ENCODE measurements at regions not wholly inside any gene's neighbourhood (a gene's known extent, or its start where the extent isn't known, plus 50 kb on each side); places are given as distances from the start of the nearest gene placed in this dataset.

- no peaks in the 10 kb centered on the region for H3K27me3 ChIP-seq (replicated peaks; ENCODE audit: insufficient read depth, low read depth, low read length, poor library complexity)
- no TSS peak for BruUV-seq (replicated peaks)
- H3K36me3 ChIP-seq (ENCODE audit: insufficient read depth, low read length, poor library complexity, severe bottlenecking), result no peaks in the 10 kb centered on the region
- no peaks in the 10 kb centered on the region for H3K9me3 ChIP-seq (ENCODE audit: low read depth, low read length, poor library complexity, severe bottlenecking)
- H3K4me1 ChIP-seq (ENCODE audit: insufficient read depth, low read length, poor library complexity, severe bottlenecking), result no peaks in the 10 kb centered on the region
- H3K4me3 ChIP-seq (ENCODE audit: low read depth, low read length, poor library complexity, severe bottlenecking), result no peak overlapping the region
- TF ChIP-seq EZH2 (IDR thresholded peaks at IDR 0.05; ENCODE audit: borderline replicate concordance, low read depth, low read length, poor library complexity, severe bottlenecking) (no peak), CTCF (conservative IDR thresholded peaks at IDR 0.05; ENCODE audit: low read depth, low read length) (no peak)
- POLR2A ChIA-PET (ENCODE audit: low non-redundant PET), result no interaction called here
- intact Hi-C loops (cut with micrococcal nuclease; ENCODE audit: unreplicated experiment), result no loop called here
- no peak for DNase-seq (ENCODE audit: low spot score)
- CTCF ChIA-PET, result no interaction called here
- no peak overlapping the region for H3K27ac ChIP-seq (ENCODE audit: low read depth, low read length, poor library complexity, severe bottlenecking)
These were observed 151.2 kb upstream of the NFE2L3 start for GRCh38 chr7:26000841-26001240.

- Histone ChIP-seq H3K27ac (ENCODE audit: low read depth, low read length, poor library complexity, severe bottlenecking) (no peak overlapping the region), H3K36me3 (ENCODE audit: insufficient read depth, low read length, poor library complexity, severe bottlenecking) (no peaks in the 10 kb centered on the region), H3K9me3 (ENCODE audit: low read depth, low read length, poor library complexity, severe bottlenecking) (no peaks in the 10 kb centered on the region), H3K27me3 (replicated peaks; ENCODE audit: insufficient read depth, low read depth, low read length, poor library complexity) (no peaks in the 10 kb centered on the region), H3K4me3 (ENCODE audit: low read depth, low read length, poor library complexity, severe bottlenecking) (no peak overlapping the region), H3K4me1 (ENCODE audit: insufficient read depth, low read length, poor library complexity, severe bottlenecking) (no peaks in the 10 kb centered on the region)
- TF ChIP-seq EZH2 (IDR thresholded peaks at IDR 0.05; ENCODE audit: borderline replicate concordance, low read depth, low read length, poor library complexity, severe bottlenecking), result no peak
- TF ChIP-seq CTCF (conservative IDR thresholded peaks at IDR 0.05; ENCODE audit: low read depth, low read length), result no peak
- intact Hi-C loops (cut with micrococcal nuclease; ENCODE audit: unreplicated experiment), result no loop called here
- DNase-seq (ENCODE audit: low spot score), result no peak
- no TSS peak for BruUV-seq (replicated peaks)
- POLR2A ChIA-PET (ENCODE audit: low non-redundant PET), result no interaction called here
- CTCF ChIA-PET, result no interaction called here
These were observed 150.2 kb upstream of the NFE2L3 start for GRCh38 chr7:26001662-26002244.

- ChIA-PET CTCF (no interaction called here), POLR2A (ENCODE audit: low non-redundant PET) (no interaction called here)
- TF ChIP-seq EZH2 (IDR thresholded peaks at IDR 0.05; ENCODE audit: borderline replicate concordance, low read depth, low read length, poor library complexity, severe bottlenecking) (no peak), CTCF (conservative IDR thresholded peaks at IDR 0.05; ENCODE audit: low read depth, low read length) (no peak)
These were observed 146.2 kb upstream of the NFE2L3 start for GRCh38 chr7:26005683-26006410.

More at GRCh38 chr7:26005683-26006410, 146.2 kb upstream of the NFE2L3 start:
- Histone ChIP-seq H3K27me3 (replicated peaks; ENCODE audit: insufficient read depth, low read depth, low read length, poor library complexity) (no peaks in the 10 kb centered on the region), H3K4me3 (ENCODE audit: low read depth, low read length, poor library complexity, severe bottlenecking) (no peak overlapping the region), H3K36me3 (ENCODE audit: insufficient read depth, low read length, poor library complexity, severe bottlenecking) (no peaks in the 10 kb centered on the region), H3K27ac (ENCODE audit: low read depth, low read length, poor library complexity, severe bottlenecking) (no peak overlapping the region), H3K4me1 (ENCODE audit: insufficient read depth, low read length, poor library complexity, severe bottlenecking) (peaks cover under 1% of the 10 kb centered on the region), H3K9me3 (ENCODE audit: low read depth, low read length, poor library complexity, severe bottlenecking) (no peaks in the 10 kb centered on the region)
- no TSS peak for BruUV-seq (replicated peaks)
- DNase-seq (ENCODE audit: low spot score), result no peak
- intact Hi-C loops (cut with micrococcal nuclease; ENCODE audit: unreplicated experiment), result no loop called here
